Dermis blood vessel endothelial cell (primary cell): ENCODE measurements at regions not wholly inside any gene's neighbourhood (a gene's known extent, or its start where the extent isn't known, plus 50 kb on each side); places are given as distances from the start of the nearest gene placed in this dataset.
"Not testable (repeated sequence)": the region's sequence is repeated elsewhere in the genome, so short reads cannot be mapped to it uniquely, and the experiment has no call there.

Experiments used
- DNase-seq: peaks from one replicate; pipeline ENCODE4 v3.0.0; 2010

- no peak for DNase-seq
Measured at GRCh38 chr20:4465855-4466545, 216.9 kb upstream of the ADRA1D start.

- DNase-seq: no peak
Measured at GRCh38 chr20:4465212-4465611, 216.1 kb upstream of the ADRA1D start.

- not testable (repeated sequence) for DNase-seq
Measured at GRCh38 chr20:4462801-4463200, 213.7 kb upstream of the ADRA1D start.

DNA sequence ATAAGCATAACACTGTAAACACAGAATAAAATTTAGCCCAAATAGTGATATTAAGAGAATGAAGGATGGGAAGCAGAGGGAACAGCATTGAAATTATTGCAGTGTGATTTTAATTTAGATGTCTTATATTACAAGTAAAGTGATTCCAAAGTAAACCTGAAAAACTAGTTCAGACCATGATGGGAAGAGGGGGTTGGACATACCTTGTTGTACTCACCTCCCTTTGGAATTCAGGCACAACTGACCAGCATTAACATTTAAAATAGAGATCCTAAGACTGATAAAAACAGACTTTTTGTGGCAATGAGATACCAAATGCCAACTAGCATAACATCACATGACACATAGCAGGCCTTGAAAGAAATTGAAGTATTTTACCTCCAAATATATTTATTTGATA lies 210.0 kb upstream of the ADRA1D start:
- DNase-seq: no peak

DNA sequence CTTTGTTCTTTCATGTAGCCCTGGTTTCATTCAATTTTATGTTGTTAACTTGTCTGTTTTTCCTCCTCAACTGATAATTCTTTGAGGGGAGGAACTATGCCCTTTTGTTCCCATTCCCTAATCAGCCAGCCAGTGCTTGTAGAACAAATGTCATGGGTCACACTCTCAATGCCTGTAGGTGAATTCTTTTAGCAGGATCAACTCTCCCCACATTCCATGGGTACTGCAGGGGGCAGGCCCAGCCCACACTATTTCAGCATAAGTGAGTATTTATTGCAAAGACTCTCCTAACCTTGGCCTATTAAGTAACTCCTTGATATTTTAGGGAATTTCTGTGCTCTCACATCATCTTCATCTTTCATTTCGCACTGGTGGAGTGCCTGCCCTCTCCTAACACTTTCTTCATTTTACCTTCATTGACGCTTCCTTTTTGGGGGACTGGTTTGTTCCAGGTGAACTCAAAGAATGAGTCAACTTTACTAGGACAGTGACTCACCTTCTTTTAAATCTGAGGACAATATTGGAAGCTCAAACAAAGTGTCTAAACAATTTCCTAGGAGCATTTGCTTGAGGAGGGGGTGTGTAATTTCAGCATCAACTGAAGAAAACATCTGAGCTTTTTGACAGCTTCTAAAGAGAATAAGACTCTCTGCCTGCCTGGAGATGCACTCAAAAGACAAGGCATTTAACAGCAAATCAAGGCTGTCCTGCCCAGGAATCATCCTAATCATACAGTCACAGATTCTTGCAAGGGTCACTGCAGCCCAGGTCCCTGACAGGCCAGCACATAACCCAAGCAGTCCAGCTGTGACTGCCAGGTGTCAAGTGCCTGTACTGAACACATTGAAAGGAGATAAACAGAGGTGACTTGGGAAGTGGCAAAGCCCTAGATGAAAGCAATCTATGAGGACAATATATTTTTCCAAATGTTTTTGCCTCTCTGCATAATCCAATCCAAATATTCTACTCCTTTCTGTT lies 208.8 kb upstream of the ADRA1D start:
- no peak for DNase-seq

DNA sequence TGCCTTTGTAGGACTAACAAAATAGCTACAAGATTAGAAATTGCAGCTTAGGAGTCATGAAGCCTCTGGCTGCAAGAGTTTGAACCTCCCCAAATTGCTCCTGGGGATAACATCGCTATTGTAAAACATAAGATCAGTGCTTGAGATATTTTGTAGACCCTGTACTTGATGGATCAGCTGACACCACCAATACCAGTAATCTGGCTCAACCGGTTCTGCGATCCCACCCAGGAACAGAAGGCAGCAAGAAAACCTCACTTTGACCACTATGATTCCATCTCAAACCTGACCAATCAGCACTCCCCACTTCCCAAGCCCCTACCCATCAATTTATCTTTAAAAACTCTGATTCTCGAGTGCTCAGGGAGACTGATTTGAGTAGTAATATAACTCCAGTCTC lies 206.9 kb upstream of the ADRA1D start:
- no peak for DNase-seq

DNA sequence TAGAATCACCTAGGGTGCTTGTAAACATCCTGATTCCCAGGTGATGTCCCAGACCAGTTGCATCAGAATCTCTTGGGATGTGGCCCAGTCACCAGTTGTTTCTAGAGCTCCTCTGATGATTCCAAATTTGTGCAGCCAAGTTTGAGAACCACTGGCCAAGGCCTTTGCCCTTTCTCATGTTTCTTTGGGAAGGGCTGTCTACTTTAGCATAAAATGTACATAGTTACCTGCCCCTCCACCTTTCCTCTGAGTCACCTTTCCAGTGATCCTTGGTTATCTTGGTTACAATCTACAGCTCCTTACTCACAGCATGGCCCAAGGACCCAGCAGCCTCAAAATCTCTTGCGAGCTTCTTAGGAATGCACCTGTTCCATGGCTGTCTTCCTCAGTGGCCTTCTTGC lies 206.2 kb upstream of the ADRA1D start:
- DNase-seq: no peak

DNA sequence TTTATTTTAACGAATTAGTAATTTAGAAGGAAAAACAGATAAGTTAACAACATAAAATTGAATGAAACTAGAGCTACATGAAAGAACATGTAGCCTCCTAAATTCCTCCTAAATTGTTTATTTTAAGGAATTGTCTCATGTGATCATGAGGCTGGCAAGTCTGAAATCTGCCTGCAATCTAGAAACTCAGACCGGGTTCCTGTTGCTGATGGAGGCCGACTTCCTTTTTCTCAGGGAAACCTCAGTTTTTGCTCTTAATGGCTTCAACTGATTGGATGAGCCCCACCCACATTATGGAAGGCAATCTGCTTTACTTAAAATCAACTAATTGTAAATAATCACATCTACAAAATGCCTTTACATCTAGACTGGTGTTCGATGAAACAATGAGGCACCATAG lies 205.0 kb upstream of the ADRA1D start:
- no peak for DNase-seq

DNA sequence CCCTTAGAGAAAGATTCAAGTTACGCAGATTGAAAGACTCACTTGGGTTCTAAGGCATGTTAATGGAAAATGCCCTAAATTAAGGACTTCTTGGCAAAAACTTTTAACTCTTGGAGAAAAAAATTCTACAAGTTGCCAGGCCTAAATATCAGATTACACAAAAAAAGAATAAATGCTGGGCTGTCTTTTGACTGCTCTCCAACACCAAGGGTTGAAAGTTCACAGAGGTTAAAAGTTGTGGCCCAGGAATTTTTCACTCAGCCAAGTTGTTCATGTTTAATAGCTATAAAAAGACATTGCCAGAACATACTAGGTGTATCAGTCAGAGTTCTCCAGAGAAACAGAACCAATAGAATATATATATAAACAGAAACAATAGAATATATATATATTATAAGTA lies 204.3 kb upstream of the ADRA1D start:
- no peak for DNase-seq

- DNase-seq: no peak
Measured at GRCh38 chr20:4451487-4452081, 202.5 kb upstream of the ADRA1D start.

- peak; percentile 6 for DNase-seq
Measured at GRCh38 chr20:4449957-4450715, 201.0 kb upstream of the ADRA1D start.

GRCh38 chr20:4445784-4446183 lies 196.7 kb upstream of the ADRA1D start:
- DNase-seq: no peak

- DNase-seq: no peak
Measured at GRCh38 chr20:4445331-4445730, 196.2 kb upstream of the ADRA1D start.

DNA sequence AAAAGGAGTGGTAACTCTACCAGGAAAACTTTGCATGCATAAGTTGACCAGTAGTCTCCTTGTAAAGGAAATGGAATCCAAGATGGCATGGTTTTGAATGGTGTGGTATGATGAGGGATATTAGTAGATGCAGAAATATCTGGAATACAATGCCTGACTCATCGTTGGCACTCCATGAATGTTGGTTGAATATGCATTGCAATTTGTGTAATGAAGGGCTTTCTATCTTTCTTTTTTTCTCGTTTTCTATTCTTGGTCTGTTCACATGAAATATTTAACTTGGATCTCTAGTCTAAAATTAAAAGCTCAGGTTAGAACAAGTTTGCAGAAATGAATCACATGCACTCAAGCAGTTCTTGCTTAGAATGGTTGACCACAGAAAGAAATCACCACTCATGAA lies 195.3 kb upstream of the ADRA1D start:
- DNase-seq: no peak

DNA sequence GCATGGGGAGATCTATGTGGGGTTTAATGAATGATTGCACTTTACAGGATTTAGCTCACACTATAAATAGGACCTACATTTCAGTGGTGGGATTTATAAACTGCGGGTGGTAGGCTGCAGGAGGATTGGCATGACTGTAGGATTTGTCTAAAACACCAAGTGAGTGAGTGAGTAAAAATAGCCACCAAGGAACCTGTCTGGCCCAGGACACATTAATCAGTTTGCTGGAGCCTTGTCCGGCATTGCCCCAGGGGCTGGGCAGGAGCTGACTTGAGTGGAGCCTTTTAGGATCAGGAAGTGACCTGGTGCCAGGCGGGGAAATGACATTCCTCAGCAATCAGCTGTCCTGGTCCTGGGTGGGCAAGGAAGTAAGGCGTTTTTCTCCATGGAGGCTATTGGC lies 193.9 kb upstream of the ADRA1D start:
- DNase-seq: no peak

GRCh38 chr20:4441871-4442270 lies 192.8 kb upstream of the ADRA1D start:
- DNase-seq: no peak

GRCh38 chr20:4441191-4441590 lies 192.1 kb upstream of the ADRA1D start:
- no peak for DNase-seq

DNA sequence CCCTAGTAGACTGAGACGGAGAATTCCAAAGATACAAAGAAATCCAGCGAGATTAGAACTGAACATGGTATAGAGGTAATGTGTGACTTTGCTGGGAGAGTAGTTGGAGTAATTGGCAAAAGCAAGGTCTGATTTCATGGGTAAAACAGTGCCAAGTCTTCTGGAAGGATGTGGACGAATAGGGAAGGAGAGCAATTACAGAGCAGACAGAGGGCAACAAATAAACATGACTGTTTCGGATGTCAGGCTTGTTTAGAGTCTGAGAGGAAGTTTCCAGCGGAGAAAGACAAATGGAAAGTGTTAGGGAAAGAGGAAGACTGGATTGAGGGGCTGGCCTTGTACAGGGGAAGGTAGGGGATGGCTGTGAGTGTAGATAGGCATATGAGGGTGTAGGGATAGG lies 190.4 kb upstream of the ADRA1D start:
- no peak for DNase-seq

GRCh38 chr20:4437131-4437530 lies 188.0 kb upstream of the ADRA1D start:
- no peak for DNase-seq

GRCh38 chr20:4435671-4436455 lies 186.8 kb upstream of the ADRA1D start:
- no peak for DNase-seq

GRCh38 chr20:4435225-4435624 lies 186.1 kb upstream of the ADRA1D start:
- DNase-seq: no peak

DNA sequence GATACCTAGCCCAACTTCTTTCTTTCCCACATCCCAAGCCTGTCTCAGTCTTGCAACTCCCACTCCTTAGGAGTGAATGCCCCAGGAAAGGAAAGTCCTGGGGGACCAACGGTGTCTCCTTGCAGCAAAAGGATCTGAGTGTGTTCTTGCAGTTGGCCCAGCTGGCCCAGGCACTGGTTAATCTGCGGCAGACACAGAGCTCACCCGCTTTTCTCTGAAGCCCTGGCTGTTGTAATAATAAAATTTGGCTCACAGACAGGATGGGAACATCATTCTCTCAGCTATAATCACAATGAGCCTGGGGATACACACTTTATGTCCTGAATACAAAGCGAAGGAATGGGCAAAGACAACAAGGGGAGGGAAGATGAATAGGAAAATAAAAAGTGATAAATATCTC lies 185.6 kb upstream of the ADRA1D start:
- no peak for DNase-seq
